H1 (cell line): ENCODE measurements at regions not wholly inside any gene's neighbourhood (a gene's known extent, or its start where the extent isn't known, plus 50 kb on each side); places are given as distances from the start of the nearest gene placed in this dataset.

Experiments used
- HDAC2 ChIP-seq, 2 experiments: fragments of 300-600 bp in 1 of 2; sonication (generic) in 1 of 2; IDR thresholded peaks; 2 replicates each; pipeline ENCODE4 v1.6.1; 2011 to 2012; ENCODE audit warnings: low read depth in 2 of 2, low read length in 2 of 2, mild to moderate bottlenecking in 2 of 2, moderate library complexity in 2 of 2, borderline replicate concordance in 1 of 2, inconsistent platforms in 1 of 2
- POLR2A ChIP-seq, 2 experiments: IDR thresholded peaks; 1 replicate in 1 of 2; 2 replicates in 1 of 2; pipeline ENCODE4 v1.6.1; 2011; ENCODE audit warnings: low read depth in 2 of 2, low read length in 2 of 2, mild to moderate bottlenecking in 2 of 2; ENCODE audit errors: control extremely low read depth in 1 of 2
- RFX5 ChIP-seq: IDR thresholded peaks from 2 replicates; pipeline ENCODE4 v1.6.1; 2011; ENCODE audit warnings: low read depth, low read length, improper control_type of control experiment, borderline replicate concordance
- TAF1 ChIP-seq: IDR thresholded peaks from 2 replicates; pipeline ENCODE4 v1.6.1; 2011; ENCODE audit warnings: mild to moderate bottlenecking, low read depth, low read length

GRCh38 chr2:181770150-181770549 lies 89.8 kb upstream of the NEUROD1 start (continued):
- TF ChIP-seq HDAC2 (IDR thresholded peaks at IDR 0.05; ENCODE audit: borderline replicate concordance in 1 of 2, low read depth in 2 of 2, low read length in 2 of 2), result no peak
- TF ChIP-seq TAF1, result no peak
- no peak for TF ChIP-seq RFX5
- TF ChIP-seq POLR2A (IDR thresholded peaks at IDR 0.05; ENCODE audit: control extremely low read depth in 1 of 2, low read depth in 2 of 2, low read length in 2 of 2), result no peak
- TF ChIP-seq, all 59 proteins: peak for 0
